NCI-H2196 treated with DMSO at 0.1 percent for 48 hours (cell line): ENCODE measurements at regions not wholly inside any gene's neighbourhood (a gene's known extent, or its start where the extent isn't known, plus 50 kb on each side); places are given as distances from the start of the nearest gene placed in this dataset.

Experiments used
- DNase-seq: peaks from one replicate; lab custom pipeline; 2025; ENCODE audit not compliant: unreplicated experiment; lab: John Stamatoyannopoulos, UW

- no peak for DNase-seq
Measured at GRCh38 chr14:38138473-38139138, 69.1 kb upstream of the SSTR1 start.

GRCh38 chr14:38139926-38140325, 67.8 kb upstream of the SSTR1 start:
- no peak for DNase-seq

GRCh38 chr14:38143170-38143569, 64.5 kb upstream of the SSTR1 start:
- no peak for DNase-seq

GRCh38 chr14:38143659-38144505, 63.8 kb upstream of the SSTR1 start:
- DNase-seq: no peak

- no peak for DNase-seq
Measured at GRCh38 chr14:38145142-38145541, 62.6 kb upstream of the SSTR1 start.

- DNase-seq: no peak
Measured at GRCh38 chr14:38150075-38150474, 57.6 kb upstream of the SSTR1 start.
